ENCODE measurements at regions not wholly inside any gene's neighbourhood (a gene's known extent, or its start where the extent isn't known, plus 50 kb on each side); places are given as distances from the start of the nearest gene placed in this dataset.

- RAD21 ChIA-PET (ENCODE audit: unreplicated experiment), result no interaction called here
- Histone ChIP-seq H3K36me3 (ENCODE audit: control insufficient read depth in 2 of 2, insufficient read depth in 2 of 2, low read length in 1 of 2) (no peaks in the 10 kb centered on the region), H2AFZ (ENCODE audit: control insufficient read depth, low read depth, low read length) (no peak overlapping the region), H3K9ac (ENCODE audit: control insufficient read depth, insufficient read depth, low read length) (no peak overlapping the region), H3K4me1 (ENCODE audit: control insufficient read depth, insufficient read depth, low read length) (no peaks in the 10 kb centered on the region), H3K27ac (ENCODE audit: control insufficient read depth, insufficient read depth) (no peak overlapping the region), H3K4me3 (no peak overlapping the region), H3K4me2 (ENCODE audit: control insufficient read depth, insufficient read depth) (no peak overlapping the region), H4K20me1 (ENCODE audit: control insufficient read depth, insufficient read depth) (no peaks in the 10 kb centered on the region), H3K79me2 (ENCODE audit: control insufficient read depth, insufficient read depth, low read length) (no peaks in the 10 kb centered on the region), H3K27me3 (replicated peaks in 1 of 2; ENCODE audit: control insufficient read depth in 2 of 2, insufficient read depth in 2 of 2, low read length in 1 of 2) (no peaks in the 10 kb centered on the region), H3K9me3 (replicated peaks; ENCODE audit: control insufficient read depth, insufficient read depth, low read length) (no peaks in the 10 kb centered on the region)
- no TSS peak for BruUV-seq (replicated peaks)
- 42% methylated on average over 7 of the region's 7 CpGs for WGBS (ENCODE audit: insufficient coverage, insufficient replicate concordance, low lambda C conversion rate, missing lambda C conversion rate)
- CTCF ChIA-PET, result no interaction called here
- DNase-seq (ENCODE audit: low read depth, low spot score) (no peak), FAIRE-seq (no peak), ATAC-seq (no peak)
- POLR2A ChIA-PET, result no interaction called here
- in situ Hi-C loops (cut with MboI), result no loop called here
- TF ChIP-seq IKZF1 (conservative IDR thresholded peaks at IDR 0.05) (no peak), ATF7 (IDR thresholded peaks at IDR 0.05; ENCODE audit: low read depth) (no peak), FOS (IDR thresholded peaks at IDR 0.05; ENCODE audit: borderline replicate concordance, extremely low read depth, insufficient read length) (no peak), SREBF2 (IDR thresholded peaks at IDR 0.05; ENCODE audit: low read length) (no peak), FOXK2 (IDR thresholded peaks at IDR 0.05) (no peak), TCF3 (IDR thresholded peaks at IDR 0.05; ENCODE audit: borderline replicate concordance, insufficient read depth, low read depth, low read length) (no peak), KLF5 (IDR thresholded peaks at IDR 0.05; ENCODE audit: partially characterized antibody) (no peak), PBX3 (IDR thresholded peaks at IDR 0.05; ENCODE audit: insufficient replicate concordance, low read depth, low read length) (no peak), IKZF2 (IDR thresholded peaks at IDR 0.05) (no peak), RELA (IDR thresholded peaks at IDR 0.05; ENCODE audit: borderline replicate concordance, partially characterized antibody) (no peak), BHLHE40 (IDR thresholded peaks at IDR 0.05; ENCODE audit: borderline replicate concordance in 1 of 2, low read depth in 2 of 2, low read length in 1 of 2) (no peak), CREM (IDR thresholded peaks at IDR 0.05; ENCODE audit: low read depth) (no peak), SUZ12 (IDR thresholded peaks at IDR 0.05; ENCODE audit: unreplicated experiment) (no peak), POLR2AphosphoS2 (IDR thresholded peaks at IDR 0.05; ENCODE audit: low read depth, low read length) (no peak), CBX3 (IDR thresholded peaks at IDR 0.05; ENCODE audit: borderline replicate concordance, low read depth) (no peak), FOXM1 (IDR thresholded peaks at IDR 0.05; ENCODE audit: low read depth, low read length) (no peak), NRF1 (conservative IDR thresholded peaks at IDR 0.05; ENCODE audit: low read depth, low read length) (no peak), BCLAF1 (IDR thresholded peaks at IDR 0.05) (no peak), ATF3 (IDR thresholded peaks at IDR 0.05; ENCODE audit: borderline replicate concordance, extremely low read depth, low read depth, low read length) (no peak), USF1 (IDR thresholded peaks at IDR 0.05; ENCODE audit: borderline replicate concordance, extremely low read length, insufficient read depth, low read depth, low read length) (no peak)
- intact Hi-C loops (cut with micrococcal nuclease; ENCODE audit: unreplicated experiment), result no loop called here
- SMC1A ChIA-PET (ENCODE audit: uncharacterized antibody, unreplicated experiment), result no interaction called here
Measured at GRCh38 chr12:125949471-125949870, 884.2 kb downstream of the AACS start.
